ENCODE measurements at regions not wholly inside any gene's neighbourhood (a gene's known extent, or its start where the extent isn't known, plus 50 kb on each side); places are given as distances from the start of the nearest gene placed in this dataset.

DNA sequence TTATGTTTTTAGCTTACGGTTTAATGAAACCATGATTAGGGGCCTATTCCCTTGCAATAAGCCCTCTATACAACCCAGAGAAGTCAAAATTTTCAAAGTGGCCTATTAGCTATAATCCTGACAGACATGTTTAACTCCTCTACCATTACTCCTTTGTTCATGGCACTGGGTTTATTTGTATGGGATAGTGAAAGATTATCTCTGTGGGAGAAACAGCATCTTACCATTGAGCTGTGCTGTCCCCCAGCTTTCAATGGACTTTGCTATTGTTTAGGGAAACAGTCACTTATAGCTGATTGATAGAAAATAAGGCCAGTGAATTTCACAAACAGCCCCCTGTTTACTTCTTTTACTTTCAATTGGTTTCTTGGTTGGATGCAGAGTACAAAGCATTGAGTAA lies 675.2 kb upstream of the GCFC2 start:
- TF ChIP-seq, protein P1, sequence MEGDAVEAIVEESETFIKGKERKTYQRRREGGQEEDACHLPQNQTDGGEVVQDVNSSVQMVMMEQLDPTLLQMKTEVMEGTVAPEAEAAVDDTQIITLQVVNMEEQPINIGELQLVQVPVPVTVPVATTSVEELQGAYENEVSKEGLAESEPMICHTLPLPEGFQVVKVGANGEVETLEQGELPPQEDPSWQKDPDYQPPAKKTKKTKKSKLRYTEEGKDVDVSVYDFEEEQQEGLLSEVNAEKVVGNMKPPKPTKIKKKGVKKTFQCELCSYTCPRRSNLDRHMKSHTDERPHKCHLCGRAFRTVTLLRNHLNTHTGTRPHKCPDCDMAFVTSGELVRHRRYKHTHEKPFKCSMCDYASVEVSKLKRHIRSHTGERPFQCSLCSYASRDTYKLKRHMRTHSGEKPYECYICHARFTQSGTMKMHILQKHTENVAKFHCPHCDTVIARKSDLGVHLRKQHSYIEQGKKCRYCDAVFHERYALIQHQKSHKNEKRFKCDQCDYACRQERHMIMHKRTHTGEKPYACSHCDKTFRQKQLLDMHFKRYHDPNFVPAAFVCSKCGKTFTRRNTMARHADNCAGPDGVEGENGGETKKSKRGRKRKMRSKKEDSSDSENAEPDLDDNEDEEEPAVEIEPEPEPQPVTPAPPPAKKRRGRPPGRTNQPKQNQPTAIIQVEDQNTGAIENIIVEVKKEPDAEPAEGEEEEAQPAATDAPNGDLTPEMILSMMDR (IDR thresholded peaks at IDR 0.05; ENCODE audit: insufficient read depth, low read depth, low read length, missing control alignments) = no peak
- H3K4me3 ChIP-seq (ENCODE audit: low read length) = no peak overlapping the region
- no peak for DNase-seq (ENCODE audit: low read depth)

DNA sequence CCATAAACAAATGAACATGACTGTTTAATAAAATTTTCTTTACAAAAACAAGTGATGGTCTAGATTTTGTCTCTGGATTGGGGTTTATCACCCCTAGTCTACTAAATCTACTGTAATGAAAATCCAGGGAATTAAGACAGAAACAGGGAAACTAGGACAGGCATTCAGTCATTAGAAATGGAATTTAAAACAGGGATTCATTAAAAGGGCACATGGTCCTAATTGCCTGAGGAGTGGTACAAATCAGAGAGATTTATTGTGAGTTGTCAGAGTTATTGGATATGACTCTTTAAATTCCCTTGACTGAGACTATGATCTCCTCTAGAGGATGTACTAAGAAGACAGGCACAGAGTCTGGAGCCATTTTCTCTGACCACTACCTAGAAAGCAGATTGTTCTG lies 670.9 kb upstream of the GCFC2 start:
- TF ChIP-seq, protein P1 (IDR thresholded peaks at IDR 0.05; ENCODE audit: insufficient read depth, low read depth, low read length, missing control alignments) = no peak
- no peak overlapping the region for H3K4me3 ChIP-seq (ENCODE audit: low read length)
- no peak for DNase-seq (ENCODE audit: low read depth)

DNA sequence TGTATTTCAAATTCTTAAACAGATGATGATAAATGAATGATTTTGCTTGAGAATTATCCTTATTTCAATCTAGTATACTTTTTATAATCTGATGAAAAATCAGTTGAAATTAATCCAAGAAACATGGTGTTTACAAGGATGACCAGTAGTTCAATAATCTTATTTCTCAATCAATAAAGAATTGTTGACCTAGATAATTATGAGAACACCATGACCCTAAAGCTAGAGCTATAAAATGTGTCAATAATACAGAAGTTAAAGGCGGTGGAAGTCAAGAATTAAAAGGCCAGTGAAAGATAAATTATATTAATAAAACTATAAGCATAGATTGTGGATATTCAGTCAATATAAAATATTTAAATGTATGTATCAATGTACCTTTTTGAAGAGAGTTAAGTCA lies 667.4 kb upstream of the GCFC2 start:
- DNase-seq (ENCODE audit: low read depth) = no peak
- H3K4me3 ChIP-seq (ENCODE audit: low read length) = no peak overlapping the region
- TF ChIP-seq, protein P1 (IDR thresholded peaks at IDR 0.05; ENCODE audit: insufficient read depth, low read depth, low read length, missing control alignments) = no peak

DNA sequence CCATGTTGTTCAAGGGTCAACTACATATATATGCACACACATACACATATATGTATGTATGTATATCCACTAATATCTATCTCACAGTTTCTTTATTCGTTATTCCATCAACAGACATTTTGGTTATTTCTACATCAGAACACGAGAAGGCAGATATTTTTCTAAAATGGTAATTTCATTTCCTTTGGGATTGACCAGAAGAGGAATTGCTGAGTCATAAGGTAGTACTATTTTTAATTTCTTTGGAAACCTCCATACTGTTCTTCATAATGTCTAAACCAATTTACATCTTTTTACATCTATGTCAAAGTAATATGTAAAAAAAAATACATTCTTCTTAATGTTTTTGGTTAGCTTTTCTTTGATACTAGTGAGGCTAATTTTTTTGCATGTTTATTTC lies 630.7 kb upstream of the GCFC2 start:
- no peak overlapping the region for H3K4me3 ChIP-seq (ENCODE audit: low read length)
- TF ChIP-seq, protein P1 (IDR thresholded peaks at IDR 0.05; ENCODE audit: insufficient read depth, low read depth, low read length, missing control alignments) = no peak
- no peak for DNase-seq (ENCODE audit: low read depth)

DNA sequence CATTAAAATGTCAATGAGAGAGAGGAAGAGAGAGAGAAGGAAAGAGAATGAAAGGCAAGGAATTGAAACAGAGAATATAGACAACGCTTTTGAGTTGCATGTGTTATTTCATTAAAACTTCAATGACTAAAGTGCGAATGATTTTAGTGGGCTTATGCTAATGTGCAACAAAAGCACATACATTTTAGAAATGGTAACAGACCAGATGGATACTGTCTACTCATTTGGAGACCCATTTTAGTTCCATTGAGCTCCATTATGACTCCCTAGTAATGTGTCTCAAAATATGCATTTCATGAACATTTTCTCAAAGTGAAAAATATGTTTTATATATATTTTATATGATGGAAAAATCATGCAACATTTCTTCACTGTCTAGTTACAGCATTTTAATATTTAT lies 622.2 kb upstream of the GCFC2 start:
- TF ChIP-seq, protein P1 (IDR thresholded peaks at IDR 0.05; ENCODE audit: insufficient read depth, low read depth, low read length, missing control alignments) = no peak
- no peak overlapping the region for H3K4me3 ChIP-seq (ENCODE audit: low read length)
- no peak for DNase-seq (ENCODE audit: low read depth)

DNA sequence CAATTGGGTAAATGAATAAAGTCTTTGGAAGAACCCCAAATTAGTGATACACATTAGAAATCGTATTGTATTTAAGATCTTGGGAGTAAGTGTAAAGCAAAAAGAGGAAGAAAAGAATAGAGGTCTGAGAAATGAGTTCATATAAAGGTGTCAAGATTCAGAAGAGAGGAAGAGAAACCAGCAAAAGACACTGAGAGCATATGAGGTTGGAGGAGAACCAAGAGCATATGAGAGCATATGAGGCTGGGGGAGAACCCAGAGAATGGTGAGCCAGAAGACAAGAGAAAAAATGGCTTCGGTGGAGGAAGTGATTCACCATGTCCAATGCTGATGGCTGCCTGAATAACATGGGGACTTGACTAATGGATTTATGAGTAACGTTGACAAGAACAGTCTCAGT lies 620.1 kb upstream of the GCFC2 start:
- DNase-seq (ENCODE audit: low read depth) = no peak
- TF ChIP-seq, protein P1 (IDR thresholded peaks at IDR 0.05; ENCODE audit: insufficient read depth, low read depth, low read length, missing control alignments) = no peak
- H3K4me3 ChIP-seq (ENCODE audit: low read length) = no peak overlapping the region

DNA sequence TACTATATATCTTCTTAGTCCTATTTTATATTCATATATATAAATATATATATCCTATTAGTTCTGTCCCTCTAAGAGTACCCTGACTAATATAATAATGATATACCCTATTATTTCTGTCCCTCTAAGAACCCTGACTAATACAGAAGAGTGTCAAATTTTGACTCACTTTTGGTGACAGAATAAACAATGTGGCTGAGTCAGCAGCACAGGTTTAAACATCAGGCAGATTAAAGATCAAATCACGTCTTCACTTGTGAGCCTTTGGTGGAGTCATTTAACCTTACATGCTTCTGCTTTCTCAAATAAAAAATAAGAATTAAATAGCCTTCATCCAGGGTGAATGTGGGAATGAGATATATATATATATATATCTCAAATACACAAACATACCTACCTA lies 615.9 kb upstream of the GCFC2 start:
- TF ChIP-seq, protein P1 (IDR thresholded peaks at IDR 0.05; ENCODE audit: insufficient read depth, low read depth, low read length, missing control alignments) = no peak
- DNase-seq (ENCODE audit: low read depth) = no peak
- no peak overlapping the region for H3K4me3 ChIP-seq (ENCODE audit: low read length)

All from epithelial cell of esophagus (primary cell).